SK-N-SH (cell line): ENCODE measurements at regions not wholly inside any gene's neighbourhood (a gene's known extent, or its start where the extent isn't known, plus 50 kb on each side); places are given as distances from the start of the nearest gene placed in this dataset.

Source experiments
- CTCF ChIA-PET: fragments of 300-600, 350-600 bp; formaldehyde crosslinking; extraction: SDS; loops from one replicate; lab custom pipeline; 2021; lab: Yijun Ruan, JAX
- POLR2A ChIA-PET: fragments of 350-600 bp; sonication (Branson Sonifier 250); formaldehyde crosslinking; extraction: SDS; loops from one replicate; lab custom pipeline; 2020; ENCODE audit warnings: antibody characterized with exemption, inconsistent platforms; lab: Yijun Ruan, JAX
- DNase-seq: peaks from one replicate; pipeline ENCODE4 v3.0.0; 2012
- H2AFZ ChIP-seq: fragments of 200-600 bp; sonication (generic); 2 replicates; pipeline ENCODE4 v1.8.1; 2016; ENCODE audit warnings: antibody characterized with exemption, mild to moderate bottlenecking, low read depth
- H3F3A ChIP-seq: fragments of 200-600 bp; sonication (generic); replicated peaks from 2 replicates; pipeline ENCODE3; 2016; ENCODE audit warnings: antibody characterized with exemption, mild to moderate bottlenecking; ENCODE audit not compliant: insufficient read depth
- H3K27ac ChIP-seq, 2 experiments: fragments of 200-500 bp in 1 of 2; fragments of 200-600 bp in 1 of 2; sonication (Bioruptor generic) in 1 of 2; sonication (generic), shearing (Covaris generic) in 1 of 2; 2 replicates each; pipeline versions ENCODE4 v1.5.1 to v1.6.1; 2014 to 2016; ENCODE audit warnings: low read depth in 2 of 2, inconsistent platforms in 1 of 2, low read length in 1 of 2, mild to moderate bottlenecking in 1 of 2, mixed read lengths in 1 of 2
- H3K27me3 ChIP-seq: fragments of 200-600 bp; sonication (generic), shearing (Covaris generic); 2 replicates; pipeline ENCODE4 v1.6.1; 2016; ENCODE audit warnings: mixed run types; ENCODE audit not compliant: insufficient read depth
- H3K36me3 ChIP-seq, 2 experiments: fragments of 200-500 bp in 1 of 2; fragments of 200-600 bp in 1 of 2; sonication (Bioruptor generic) in 1 of 2; sonication (generic) in 1 of 2; replicated peaks in 1 of 2; 2 replicates each; pipeline versions ENCODE3 to v1.5.1; 2014 to 2016; ENCODE audit warnings: low read length in 1 of 2, mild to moderate bottlenecking in 1 of 2; ENCODE audit not compliant: insufficient read depth in 2 of 2, control insufficient read depth in 1 of 2
- H3K4me1 ChIP-seq, 2 experiments: fragments of 200-500 bp in 1 of 2; fragments of 200-600 bp in 1 of 2; sonication (Bioruptor generic) in 1 of 2; sonication (generic), shearing (Covaris generic) in 1 of 2; 2 replicates each; pipeline versions ENCODE4 v1.5.1 to v1.6.1; 2014 to 2016; ENCODE audit warnings: low read depth in 1 of 2, low read length in 1 of 2, mixed run types in 1 of 2; ENCODE audit not compliant: insufficient read depth in 2 of 2, control insufficient read depth in 1 of 2
- H3K4me2 ChIP-seq: fragments of 200-600 bp; sonication (generic), shearing (Covaris generic); 2 replicates; pipeline ENCODE4 v1.6.1; 2017; ENCODE audit warnings: mixed run types
- H3K4me3 ChIP-seq, 2 experiments: fragments of 200-500 bp in 1 of 2; fragments of 200-600 bp in 1 of 2; sonication (Bioruptor generic) in 1 of 2; sonication (generic), shearing (Covaris generic) in 1 of 2; 2 replicates each; pipeline versions ENCODE4 v1.5.1 to v1.8.1; 2014 to 2016; ENCODE audit warnings: low read depth in 2 of 2, inconsistent platforms in 1 of 2, low read length in 1 of 2, mild to moderate bottlenecking in 1 of 2, mixed read lengths in 1 of 2, moderate library complexity in 1 of 2
- H3K79me2 ChIP-seq: fragments of 200-600 bp; sonication (generic); 2 replicates; pipeline ENCODE4 v1.8.1; 2017; ENCODE audit warnings: mild to moderate bottlenecking; ENCODE audit not compliant: insufficient read depth
- H3K9ac ChIP-seq: fragments of 200-600 bp; sonication (generic); 2 replicates; pipeline ENCODE4 v1.6.1; 2017; ENCODE audit warnings: mixed run types
- H3K9me2 ChIP-seq: fragments of 200-600 bp; sonication (generic); 2 replicates; pipeline ENCODE4 v1.6.1; 2017; ENCODE audit warnings: mixed run types
- H3K9me3 ChIP-seq: fragments of 200-600 bp; sonication (generic); 2 replicates; pipeline ENCODE4 v1.6.1; 2017; ENCODE audit warnings: mixed run types, mild to moderate bottlenecking, moderate library complexity
- H4K20me1 ChIP-seq: fragments of 200-600 bp; sonication (generic); 2 replicates; pipeline ENCODE4 v1.6.1; 2017; ENCODE audit warnings: mild to moderate bottlenecking, mixed run types; ENCODE audit not compliant: insufficient read depth
- CTCF ChIP-seq: fragments of 200-600 bp; sonication (generic); IDR thresholded peaks from 2 replicates; pipeline ENCODE4 v1.6.1; 2017; ENCODE audit warnings: antibody characterized with exemption, mild to moderate bottlenecking, moderate library complexity
- FOXJ3 ChIP-seq: sonication (generic); formaldehyde crosslinking; IDR thresholded peaks from 2 replicates; pipeline ENCODE4 v1.5.1; 2020; ENCODE audit warnings: mild to moderate bottlenecking, missing genetic modification reagents
- FOXM1 ChIP-seq: IDR thresholded peaks from 2 replicates; pipeline ENCODE4 v1.4.0; 2012; ENCODE audit warnings: low read depth, mild to moderate bottlenecking
- GABPA ChIP-seq: IDR thresholded peaks from 2 replicates; pipeline ENCODE4 v1.4.0; 2012; ENCODE audit warnings: low read depth, mild to moderate bottlenecking
- IRF3 ChIP-seq: fragments of 150-350 bp; IDR thresholded peaks from 2 replicates; pipeline ENCODE4 v1.6.1; 2016; ENCODE audit warnings: mild to moderate bottlenecking, low read depth, low read length
- MAX ChIP-seq: IDR thresholded peaks from 2 replicates; pipeline ENCODE4 v1.4.0; 2012; ENCODE audit warnings: low read depth
- MEF2A ChIP-seq: IDR thresholded peaks from 2 replicates; pipeline ENCODE4 v1.4.0; 2012; ENCODE audit warnings: low read depth, borderline replicate concordance
- MXI1 ChIP-seq: IDR thresholded peaks from 2 replicates; pipeline ENCODE4 v1.6.1; 2012; ENCODE audit warnings: mild to moderate bottlenecking, low read depth, low read length, improper control_type of control experiment
- NFIC ChIP-seq: IDR thresholded peaks from 2 replicates; pipeline ENCODE4 v1.4.0; 2012; ENCODE audit warnings: borderline replicate concordance
- NRF1 ChIP-seq: IDR thresholded peaks from 2 replicates; pipeline ENCODE4 v1.6.1; 2012; ENCODE audit warnings: low read depth, mild to moderate bottlenecking, low read length
- POLR2AphosphoS5 ChIP-seq: IDR thresholded peaks from 2 replicates; pipeline ENCODE4 v1.6.1; 2012; ENCODE audit warnings: low read depth, low read length
- RCOR1 ChIP-seq: fragments of 150-350 bp; IDR thresholded peaks from 2 replicates; pipeline ENCODE4 v1.6.1; 2017; ENCODE audit warnings: antibody characterized with exemption, low read length
- REST ChIP-seq: IDR thresholded peaks from 2 replicates; pipeline ENCODE4 v1.6.1; 2012; ENCODE audit warnings: mild to moderate bottlenecking, low read depth, low read length, moderate library complexity
- RFX5 ChIP-seq: IDR thresholded peaks from 2 replicates; pipeline ENCODE4 v1.6.1; 2012; ENCODE audit warnings: mild to moderate bottlenecking, improper control_type of control experiment, low read length
- RXRA ChIP-seq: IDR thresholded peaks from 2 replicates; pipeline ENCODE4 v1.4.0; 2012; ENCODE audit warnings: low read depth, mild to moderate bottlenecking, borderline replicate concordance
- SMC3 ChIP-seq: IDR thresholded peaks from 2 replicates; pipeline ENCODE4 v1.6.1; 2012; ENCODE audit warnings: low read depth, low read length, improper control_type of control experiment
- TAF1 ChIP-seq: IDR thresholded peaks from 2 replicates; pipeline ENCODE4 v1.6.1; 2012; ENCODE audit warnings: low read depth, mild to moderate bottlenecking, low read length, moderate library complexity, borderline replicate concordance
- TCF12 ChIP-seq: IDR thresholded peaks from 2 replicates; pipeline ENCODE4 v1.4.0; 2012
- USF2 ChIP-seq: fragments of 150-350 bp; IDR thresholded peaks from 2 replicates; pipeline ENCODE4 v1.6.1; 2017; ENCODE audit warnings: antibody characterized with exemption, low read length, low read depth, borderline replicate concordance
- WGBS: methylation state at CpG from one replicate; pipeline ENCODE4 v1.1.6; 2017; ENCODE audit warnings: low lambda C conversion rate; 5-methylcytosine and 5-hydroxymethylcytosine counted together

DNA sequence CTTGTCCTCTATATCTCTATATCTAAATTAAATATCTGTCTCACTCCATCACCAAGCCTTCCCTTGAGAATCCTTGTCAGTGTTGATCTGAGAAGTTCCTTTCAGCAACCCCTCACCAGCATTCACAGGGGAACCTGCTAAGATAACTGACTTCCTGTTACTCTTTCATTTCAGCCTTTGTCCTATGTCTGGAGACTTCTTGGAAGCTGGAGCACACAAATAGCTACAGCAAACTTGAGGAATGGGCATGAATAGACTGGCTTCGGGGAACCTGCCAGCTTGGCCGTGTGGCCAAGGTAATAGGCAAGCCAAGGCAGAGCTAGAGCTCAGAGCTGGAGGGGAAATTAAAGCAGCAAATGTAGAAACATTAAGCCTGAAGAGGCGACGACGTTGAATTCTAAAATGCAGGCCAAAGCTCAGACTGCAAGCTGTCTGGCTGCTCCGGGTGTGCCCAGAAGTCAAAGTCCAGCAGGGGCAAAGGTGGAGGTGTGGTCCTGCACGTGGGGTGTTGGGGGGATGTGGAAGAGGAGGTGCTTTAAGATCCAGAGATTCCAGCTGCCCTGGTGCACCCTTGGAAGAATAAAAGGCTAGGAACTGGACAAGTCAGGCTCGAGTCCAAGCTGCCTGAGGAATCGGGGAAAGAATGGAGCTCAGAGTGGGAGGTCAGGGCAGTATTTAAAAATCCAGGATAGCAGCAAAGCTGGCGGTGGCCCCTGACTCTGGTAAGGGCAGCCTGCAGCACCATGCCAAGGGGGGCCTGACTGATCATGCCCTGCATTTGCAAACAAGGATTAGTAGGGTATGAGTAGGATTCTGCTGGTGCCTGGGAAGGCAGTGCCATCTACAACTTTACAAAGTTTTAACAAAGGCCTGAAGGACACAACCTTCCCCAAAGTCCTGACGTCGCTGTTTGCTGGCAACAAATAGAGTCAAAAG is 185.0 kb upstream of the SGK1 start:
- no peak overlapping the region for H3K27ac ChIP-seq
- no peaks in the 10 kb centered on the region for H3K9me2 ChIP-seq
- no peaks in the 10 kb centered on the region for H4K20me1 ChIP-seq
- no peak overlapping the region for H2AFZ ChIP-seq
- H3K9ac ChIP-seq = no peak overlapping the region
- no peaks in the 10 kb centered on the region for H3K9me3 ChIP-seq
- no peaks in the 10 kb centered on the region for H3K27me3 ChIP-seq
- no peaks in the 10 kb centered on the region for H3K4me1 ChIP-seq
- no peaks in the 10 kb centered on the region for H3K79me2 ChIP-seq
- H3K36me3 ChIP-seq = no peaks in the 10 kb centered on the region
- no peaks in the 10 kb centered on the region for H3F3A ChIP-seq
- 84% methylated on average over 12 of the region's 12 CpGs for WGBS
- no peak for DNase-seq
- TF ChIP-seq RCOR1 (no peak), NFIC (no peak), MAX (no peak), MXI1 (no peak), USF2 (no peak), IRF3 (no peak), NRF1 (no peak), FOXM1 (no peak), MEF2A (no peak), REST (no peak), RFX5 (no peak), SMC3 (no peak), POLR2AphosphoS5 (no peak), RXRA (no peak), CTCF (no peak), GABPA (no peak), TCF12 (no peak), FOXJ3 (no peak), TAF1 (no peak)
- H3K4me2 ChIP-seq = no peak overlapping the region
- CTCF ChIA-PET = interaction anchor here (1.1 to 1.3 kb wide), 2 partner anchors 10 to 52 kb away, joined by 3 read pairs; no protein-coding TSS in a partner anchor
- no peak overlapping the region for H3K4me3 ChIP-seq
- POLR2A ChIA-PET = no interaction called here
